GM12891 (cell line): ENCODE measurements at regions not wholly inside any gene's neighbourhood (a gene's known extent, or its start where the extent isn't known, plus 50 kb on each side); places are given as distances from the start of the nearest gene placed in this dataset.

Experiments used
- DNase-seq: peaks from one replicate; pipeline ENCODE4 v3.0.0; 2011; ENCODE audit warnings: low spot score; ENCODE audit not compliant: insufficient read length
- FAIRE-seq: peaks from 2 replicates; lab custom pipeline; 2011; peaks lifted over from hg19 to GRCh38; lab: Jason Lieb, UNC
- PAX5 ChIP-seq: IDR thresholded peaks from 2 replicates; pipeline ENCODE4 v1.6.1; 2011; ENCODE audit warnings: low read length, moderate library complexity, mild to moderate bottlenecking; ENCODE audit not compliant: insufficient read depth, severe bottlenecking
- POLR2A ChIP-seq: IDR thresholded peaks from 2 replicates; pipeline ENCODE4 v1.6.1; 2011; ENCODE audit warnings: low read depth, low read length, control low read depth
- POLR2AphosphoS5 ChIP-seq: IDR thresholded peaks from 2 replicates; pipeline ENCODE4 v1.6.1; 2011; ENCODE audit warnings: low read depth, low read length, control low read depth
- POU2F2 ChIP-seq: IDR thresholded peaks from 2 replicates; pipeline ENCODE4 v1.6.1; 2011; ENCODE audit warnings: low read depth, mild to moderate bottlenecking, control low read depth, low read length, moderate library complexity
- SPI1 ChIP-seq: IDR thresholded peaks from 2 replicates; pipeline ENCODE4 v1.6.1; 2011; ENCODE audit warnings: low read depth, low read length, control low read depth
- TAF1 ChIP-seq: IDR thresholded peaks from 2 replicates; pipeline ENCODE4 v1.6.1; 2011; ENCODE audit warnings: low read depth, low read length, control low read depth

GRCh38 chr7:33701189-33701740 lies 204.1 kb upstream of the BMPER start:
- no peak for DNase-seq
- no peak for TF ChIP-seq PAX5
- no peak for TF ChIP-seq POLR2A
- TF ChIP-seq POLR2AphosphoS5 = no peak
- no peak for TF ChIP-seq TAF1
- no peak for TF ChIP-seq POU2F2
- TF ChIP-seq SPI1 = no peak
- FAIRE-seq = no peak

DNA sequence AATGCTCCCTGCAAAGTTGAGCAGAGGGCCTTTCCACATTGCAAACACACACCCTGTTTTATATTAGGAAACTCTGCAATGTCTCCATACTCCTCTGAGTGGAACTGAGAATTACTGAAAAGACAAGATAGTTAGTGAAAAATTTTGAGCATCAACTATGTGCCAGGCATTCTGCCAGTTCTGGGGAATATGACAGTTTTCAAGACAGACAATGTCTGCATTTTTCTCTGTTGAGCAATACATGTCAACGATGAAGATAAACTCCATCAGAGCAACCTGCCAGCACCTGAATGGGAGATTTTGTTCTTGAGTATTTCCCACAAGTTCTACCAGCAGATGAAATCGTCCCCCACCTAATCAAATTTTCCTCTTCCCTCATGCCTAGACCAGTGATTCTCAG lies 203.4 kb upstream of the BMPER start:
- no peak for TF ChIP-seq PAX5
- TF ChIP-seq TAF1 = no peak
- no peak for TF ChIP-seq POLR2A
- TF ChIP-seq SPI1 = no peak
- DNase-seq (no peak), FAIRE-seq (no peak)

- no peak for DNase-seq
- no peak for FAIRE-seq
- TF ChIP-seq SPI1 (no peak), PAX5 (no peak), POLR2AphosphoS5 (no peak), POLR2A (no peak), TAF1 (no peak), POU2F2 (no peak)
Observed at GRCh38 chr7:33702514-33703054, 202.8 kb upstream of the BMPER start.

DNA sequence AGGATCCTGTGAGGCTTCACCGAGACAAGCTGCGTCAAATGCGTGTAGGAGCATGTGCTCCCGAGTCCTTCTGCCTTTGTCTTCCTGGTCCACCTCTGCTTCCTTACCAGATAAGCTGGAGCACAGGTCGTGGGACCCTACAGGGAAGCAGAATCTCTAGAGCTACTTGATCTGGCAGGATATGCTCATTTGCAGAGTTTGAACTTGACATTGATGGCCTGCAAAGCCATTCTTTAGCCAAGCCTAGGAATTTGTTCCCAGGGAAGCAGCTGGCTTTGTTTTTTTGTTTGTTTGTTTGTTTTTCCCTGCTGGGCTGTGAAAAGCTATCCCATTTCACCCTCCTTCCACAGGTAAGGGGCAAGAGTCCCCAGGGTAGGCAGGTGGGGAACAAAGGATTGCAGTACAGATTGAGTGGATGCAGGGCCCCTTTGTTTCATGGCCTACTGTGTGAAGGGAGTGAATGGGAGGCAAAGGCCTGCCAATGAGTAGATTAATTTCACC lies 200.0 kb upstream of the BMPER start:
- TF ChIP-seq SPI1 (no peak), POLR2AphosphoS5 (no peak), PAX5 (no peak), POLR2A (no peak)
- DNase-seq (no peak), FAIRE-seq (no peak)

- DNase-seq (no peak), FAIRE-seq (no peak)
- TF ChIP-seq SPI1 = no peak
- no peak for TF ChIP-seq POU2F2
- no peak for TF ChIP-seq PAX5
- TF ChIP-seq TAF1 = no peak
- TF ChIP-seq POLR2AphosphoS5 = no peak
- TF ChIP-seq POLR2A = no peak
Observed at GRCh38 chr7:33706186-33706585, 199.2 kb upstream of the BMPER start.

DNA sequence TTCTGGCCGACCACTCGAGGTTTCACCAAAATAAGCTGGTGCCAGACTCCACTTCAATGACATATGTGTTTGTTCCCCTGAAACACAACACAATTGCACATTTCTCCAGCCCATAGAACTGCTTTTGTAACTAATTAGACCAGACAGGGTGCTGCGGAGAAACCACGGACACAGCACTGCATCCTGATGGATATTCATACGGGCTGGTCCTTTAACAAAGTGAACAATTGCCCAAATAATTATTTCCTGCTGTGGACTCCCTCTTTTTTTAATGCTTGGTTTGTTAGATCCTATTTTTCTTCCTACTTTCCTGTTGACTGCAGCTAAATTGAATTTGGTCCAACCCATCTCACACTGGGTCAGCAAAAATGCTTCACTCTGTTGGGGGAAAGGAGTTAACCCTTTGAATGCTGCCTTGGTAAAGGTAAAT lies 198.6 kb upstream of the BMPER start:
- no peak for FAIRE-seq
- no peak for TF ChIP-seq SPI1
- no peak for TF ChIP-seq PAX5
- TF ChIP-seq POU2F2 = no peak
- no peak for TF ChIP-seq POLR2AphosphoS5
- TF ChIP-seq POLR2A = no peak
- DNase-seq = no peak

DNA sequence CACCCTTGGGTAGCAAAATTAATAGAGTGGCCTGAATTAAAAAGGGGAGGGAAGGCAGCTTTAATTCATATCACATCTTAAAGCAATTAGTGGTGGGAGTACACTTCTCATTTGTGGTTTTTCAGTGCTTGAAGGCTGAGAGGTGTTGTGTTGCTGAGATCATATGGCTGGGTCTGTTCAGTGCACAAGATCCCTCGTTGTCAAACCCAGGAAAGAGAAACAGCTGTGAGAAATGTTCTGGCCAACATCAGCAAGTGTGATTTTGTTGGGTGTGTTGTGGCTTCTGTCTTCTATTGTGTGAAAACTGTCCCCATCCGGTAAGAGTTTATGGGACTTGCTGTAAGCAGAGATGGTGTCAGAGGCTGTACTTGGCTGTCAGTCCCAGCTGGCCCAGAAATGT lies 197.9 kb upstream of the BMPER start:
- no peak for TF ChIP-seq PAX5
- no peak for TF ChIP-seq POLR2A
- no peak for TF ChIP-seq POU2F2
- no peak for TF ChIP-seq TAF1
- DNase-seq = no peak
- no peak for FAIRE-seq

DNA sequence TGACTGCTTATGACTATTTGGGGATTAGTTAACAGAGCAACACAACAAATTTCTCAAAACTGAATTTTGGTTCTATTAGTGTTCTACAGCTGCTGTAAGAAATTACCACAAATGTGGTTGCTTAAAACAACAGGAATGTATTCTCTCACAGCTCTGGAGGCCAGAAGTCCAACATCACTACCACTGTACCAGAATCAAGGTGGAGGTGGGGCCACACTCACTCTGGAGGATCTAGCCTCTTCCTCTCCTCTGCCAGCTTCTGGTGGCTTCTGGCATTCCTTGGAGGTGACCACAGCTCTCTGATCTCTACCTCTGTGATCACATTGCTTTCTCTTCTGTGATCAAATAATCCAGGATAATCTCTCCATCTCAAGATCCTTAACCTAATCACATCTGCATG lies 194.7 kb upstream of the BMPER start:
- DNase-seq = no peak
- TF ChIP-seq POLR2A = no peak
- no peak for TF ChIP-seq POU2F2
- TF ChIP-seq TAF1 = no peak
- no peak for TF ChIP-seq SPI1
- no peak for TF ChIP-seq PAX5
- no peak for TF ChIP-seq POLR2AphosphoS5
- no peak for FAIRE-seq

DNA sequence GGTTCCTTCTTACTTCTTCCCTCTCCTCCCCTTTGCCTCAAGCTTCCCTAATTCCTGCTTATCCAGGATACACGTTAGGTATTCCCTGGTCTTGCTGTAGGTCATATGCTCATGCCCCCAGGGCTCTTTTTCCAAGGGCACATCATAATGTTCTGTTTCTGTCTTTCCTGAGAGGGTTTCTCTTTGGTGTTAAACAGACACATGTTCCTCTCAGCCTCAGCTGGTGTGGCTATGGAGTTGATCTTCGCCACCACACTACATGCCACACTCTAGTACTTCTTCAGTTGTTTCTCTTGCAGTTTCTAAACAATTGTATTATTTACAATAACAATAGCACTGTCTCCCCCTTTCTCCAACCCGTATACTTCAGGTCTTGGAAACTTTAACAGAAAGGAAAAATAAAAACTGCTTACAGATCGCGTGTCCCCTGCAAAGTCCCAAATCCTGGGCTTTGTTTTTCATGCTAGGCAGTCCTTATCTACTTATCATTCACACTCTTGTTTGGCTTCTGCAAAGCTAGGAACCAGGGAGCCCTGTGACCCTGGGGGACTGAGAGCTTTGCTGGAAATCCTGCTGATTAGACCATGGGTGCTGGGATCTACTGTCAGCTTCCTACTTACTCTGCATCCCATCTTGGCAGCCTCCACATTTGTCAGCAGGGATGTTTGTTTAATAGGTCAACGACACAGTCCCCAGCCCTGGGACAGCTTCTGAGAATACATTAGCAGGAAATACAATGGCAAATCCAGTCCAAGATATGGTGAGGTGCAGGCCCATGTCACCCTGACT lies 193.9 kb upstream of the BMPER start:
- FAIRE-seq (no peak), DNase-seq (no peak)

GRCh38 chr7:33712020-33712414 lies 193.3 kb upstream of the BMPER start:
- DNase-seq = no peak
- no peak for FAIRE-seq
- no peak for TF ChIP-seq POU2F2
- no peak for TF ChIP-seq PAX5
- TF ChIP-seq POLR2A = no peak
- TF ChIP-seq POLR2AphosphoS5 = no peak
- no peak for TF ChIP-seq TAF1
- no peak for TF ChIP-seq SPI1

More for the DNA sequence above, 193.9 kb upstream of the BMPER start:
- TF ChIP-seq PAX5 = no peak
- no peak for TF ChIP-seq SPI1
- no peak for TF ChIP-seq POU2F2
- TF ChIP-seq POLR2A = no peak
- no peak for TF ChIP-seq TAF1
- TF ChIP-seq POLR2AphosphoS5 = no peak
